IPS-15b (cell line): ENCODE measurements at regions not wholly inside any gene's neighbourhood (a gene's known extent, or its start where the extent isn't known, plus 50 kb on each side); places are given as distances from the start of the nearest gene placed in this dataset.

Source experiments
- H3K27me3 ChIP-seq: one replicate; pipeline ENCODE4 v1.6.1; 2013; ENCODE audit warnings: low read length; ENCODE audit not compliant: control insufficient read depth, insufficient read depth
- H3K36me3 ChIP-seq: one replicate; pipeline ENCODE4 v1.6.1; 2013; ENCODE audit warnings: low read length; ENCODE audit not compliant: control insufficient read depth, insufficient read depth
- H3K4me1 ChIP-seq: one replicate; pipeline ENCODE4 v1.6.1; 2013; ENCODE audit warnings: mild to moderate bottlenecking, low read length; ENCODE audit not compliant: control insufficient read depth, insufficient read depth
- H3K4me3 ChIP-seq: one replicate; pipeline ENCODE4 v1.5.1; 2013; ENCODE audit warnings: low read depth, low read length
- H3K9ac ChIP-seq: one replicate; pipeline ENCODE4 v1.6.1; 2013; ENCODE audit warnings: low read depth, mild to moderate bottlenecking, low read length
- H3K9me3 ChIP-seq: one replicate; pipeline ENCODE4 v1.6.1; 2013; ENCODE audit warnings: mild to moderate bottlenecking, low read length; ENCODE audit not compliant: control insufficient read depth, insufficient read depth

- H3K9ac ChIP-seq, result no peak overlapping the region
- H3K4me3 ChIP-seq, result no peak overlapping the region
- no peaks in the 10 kb centered on the region for H3K4me1 ChIP-seq
- no peaks in the 10 kb centered on the region for H3K9me3 ChIP-seq
- H3K27me3 ChIP-seq, result no peaks in the 10 kb centered on the region
- no peaks in the 10 kb centered on the region for H3K36me3 ChIP-seq
Observed at GRCh38 chr16:64754279-64754678, 367.6 kb downstream of the CDH11 start.

GRCh38 chr16:64751906-64752305 is 370.0 kb downstream of the CDH11 start:
- H3K36me3 ChIP-seq, result no peaks in the 10 kb centered on the region
- no peak overlapping the region for H3K4me3 ChIP-seq
- no peaks in the 10 kb centered on the region for H3K9me3 ChIP-seq
- no peaks in the 10 kb centered on the region for H3K27me3 ChIP-seq
- H3K9ac ChIP-seq, result no peak overlapping the region
- H3K4me1 ChIP-seq, result no peaks in the 10 kb centered on the region

DNA sequence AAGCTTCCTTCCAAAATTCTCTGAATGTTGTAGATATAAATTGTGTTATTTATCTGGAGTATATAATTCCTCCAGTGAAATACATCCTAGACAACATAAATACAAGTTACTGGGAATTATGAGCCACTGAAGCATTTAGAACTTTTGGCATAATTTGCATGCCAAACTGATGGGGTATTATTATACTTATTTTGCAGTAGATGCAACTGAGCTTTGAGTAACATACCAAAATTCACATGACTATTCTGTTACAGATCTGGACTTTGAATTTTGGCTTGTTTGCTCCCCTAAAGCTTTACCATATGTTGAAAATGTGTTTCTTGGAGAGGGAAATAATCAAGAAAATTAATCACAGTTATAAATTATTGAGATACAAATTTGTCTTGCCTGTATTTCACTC is 372.5 kb downstream of the CDH11 start:
- no peaks in the 10 kb centered on the region for H3K36me3 ChIP-seq
- H3K27me3 ChIP-seq, result no peaks in the 10 kb centered on the region

DNA sequence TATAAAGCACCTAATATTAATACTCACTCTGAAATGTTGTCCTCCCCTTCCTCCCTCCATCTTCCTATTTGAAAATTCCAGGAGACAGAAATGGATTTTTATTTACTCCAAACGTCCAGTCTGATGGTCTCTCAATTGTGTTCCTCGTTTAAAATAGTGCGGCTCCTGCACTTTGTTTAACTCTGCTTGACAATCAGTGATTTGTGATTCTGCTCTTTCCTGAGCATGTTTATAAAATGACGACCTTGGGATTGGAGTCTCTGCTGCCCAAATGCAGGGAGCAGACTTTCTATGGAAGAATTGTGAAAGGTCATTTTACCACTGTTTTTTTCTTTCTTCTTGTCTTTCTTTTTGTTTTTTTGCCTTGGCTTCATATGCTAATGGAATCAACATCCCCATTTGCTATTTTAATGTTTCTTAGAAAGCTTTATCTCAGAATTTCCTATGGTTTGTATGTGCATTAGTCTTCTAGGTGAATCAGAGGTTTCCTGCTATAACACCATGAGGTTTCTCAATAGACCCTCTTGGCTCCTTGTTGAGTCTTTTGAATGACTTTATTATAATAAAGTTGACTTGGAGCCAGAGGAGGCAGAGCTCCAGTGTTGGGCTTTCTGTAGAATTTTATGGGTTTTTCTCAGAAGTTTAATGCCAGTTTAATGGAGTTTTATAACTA is 376.5 kb downstream of the CDH11 start:
- no peaks in the 10 kb centered on the region for H3K27me3 ChIP-seq
- H3K9me3 ChIP-seq, result no peaks in the 10 kb centered on the region
- peaks cover 5% of the 10 kb centered on the region for H3K4me1 ChIP-seq
- no peak overlapping the region for H3K4me3 ChIP-seq
- no peaks in the 10 kb centered on the region for H3K36me3 ChIP-seq
- H3K9ac ChIP-seq, result no peak overlapping the region

More for the DNA sequence above, 372.5 kb downstream of the CDH11 start:
- Histone ChIP-seq H3K9ac (no peak overlapping the region), H3K4me3 (no peak overlapping the region), H3K4me1 (peaks cover 5% of the 10 kb centered on the region), H3K9me3 (no peaks in the 10 kb centered on the region)

DNA sequence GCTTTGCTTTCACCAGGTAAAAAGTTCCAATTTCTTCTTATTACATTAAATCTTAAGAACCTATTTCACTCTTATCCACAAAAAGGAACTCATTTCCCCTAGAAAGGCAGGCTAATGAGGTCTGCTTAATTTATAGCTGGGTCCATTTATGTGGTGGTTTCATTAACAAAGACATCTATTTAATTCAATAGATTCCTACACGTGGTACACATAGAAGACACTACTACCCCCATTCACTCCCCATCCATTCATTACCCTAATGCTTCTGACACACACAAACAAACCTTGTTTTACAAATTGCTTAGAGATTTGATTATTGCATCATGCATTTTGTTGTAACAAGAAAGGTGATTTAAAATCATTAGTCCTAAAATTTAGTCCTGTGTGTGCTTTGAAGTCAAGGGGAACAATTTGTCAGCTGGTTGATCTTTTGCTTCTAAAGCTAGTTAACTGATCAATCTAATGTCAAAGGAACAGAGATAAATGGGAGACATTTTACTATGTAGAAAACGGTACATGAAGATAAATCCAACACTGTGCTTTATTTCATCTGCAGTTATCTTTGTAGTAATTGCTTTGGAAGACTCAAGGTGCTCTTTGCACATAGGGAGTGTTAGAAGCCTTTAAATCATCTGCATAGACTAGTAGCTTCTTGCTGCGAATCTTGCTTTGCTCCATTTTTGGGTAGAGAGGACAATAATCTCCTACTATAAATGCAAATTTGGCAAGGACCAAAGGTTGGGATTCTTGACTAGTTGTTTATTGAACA is 379.2 kb downstream of the CDH11 start:
- Histone ChIP-seq H3K36me3 (no peaks in the 10 kb centered on the region), H3K9me3 (no peaks in the 10 kb centered on the region), H3K4me3 (no peak overlapping the region), H3K9ac (no peak overlapping the region), H3K4me1 (peaks cover 5% of the 10 kb centered on the region), H3K27me3 (no peaks in the 10 kb centered on the region)

- Histone ChIP-seq H3K9ac (no peak overlapping the region), H3K4me3 (no peak overlapping the region), H3K4me1 (no peaks in the 10 kb centered on the region), H3K36me3 (no peaks in the 10 kb centered on the region), H3K27me3 (no peaks in the 10 kb centered on the region), H3K9me3 (no peaks in the 10 kb centered on the region)
Observed at GRCh38 chr16:64740261-64740660, 381.6 kb downstream of the CDH11 start.

DNA sequence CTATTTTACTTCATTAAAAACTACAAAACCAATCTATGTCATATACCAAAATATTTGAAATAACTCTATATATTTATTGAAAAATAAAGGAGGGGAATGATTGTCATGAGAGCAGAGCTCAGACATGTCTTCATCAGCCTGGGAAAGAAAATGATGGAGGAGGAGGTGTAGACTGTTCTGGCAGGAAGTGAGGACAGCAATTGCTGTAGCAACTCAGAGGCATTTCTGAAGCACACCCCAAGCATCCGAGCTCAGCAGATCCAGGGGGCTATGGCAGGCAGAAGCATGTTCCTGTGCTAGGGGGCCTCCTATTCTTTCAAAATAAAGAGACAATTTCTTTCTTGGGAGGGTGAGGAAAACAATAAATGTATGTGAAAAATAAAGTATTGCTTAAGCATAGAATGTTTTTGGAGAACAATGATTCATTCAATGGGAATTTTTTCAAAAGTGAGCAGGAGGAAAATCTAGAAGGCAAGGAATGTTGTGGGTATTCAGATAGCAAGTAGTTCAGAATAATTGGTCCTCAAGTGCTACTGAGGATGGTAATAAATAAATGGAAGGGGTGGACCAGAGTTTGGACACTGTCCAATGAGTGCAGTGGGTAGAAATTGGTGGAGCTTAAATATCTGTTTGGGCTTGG is 383.4 kb downstream of the CDH11 start:
- H3K9me3 ChIP-seq, result no peaks in the 10 kb centered on the region
- no peak overlapping the region for H3K9ac ChIP-seq
- no peaks in the 10 kb centered on the region for H3K36me3 ChIP-seq
- H3K4me3 ChIP-seq, result no peak overlapping the region
- H3K4me1 ChIP-seq, result no peaks in the 10 kb centered on the region
- no peaks in the 10 kb centered on the region for H3K27me3 ChIP-seq

GRCh38 chr16:64736857-64737256 is 385.0 kb downstream of the CDH11 start:
- no peaks in the 10 kb centered on the region for H3K9me3 ChIP-seq
- no peak overlapping the region for H3K9ac ChIP-seq
- no peak overlapping the region for H3K4me3 ChIP-seq
- no peaks in the 10 kb centered on the region for H3K4me1 ChIP-seq
- no peaks in the 10 kb centered on the region for H3K36me3 ChIP-seq
- no peaks in the 10 kb centered on the region for H3K27me3 ChIP-seq

DNA sequence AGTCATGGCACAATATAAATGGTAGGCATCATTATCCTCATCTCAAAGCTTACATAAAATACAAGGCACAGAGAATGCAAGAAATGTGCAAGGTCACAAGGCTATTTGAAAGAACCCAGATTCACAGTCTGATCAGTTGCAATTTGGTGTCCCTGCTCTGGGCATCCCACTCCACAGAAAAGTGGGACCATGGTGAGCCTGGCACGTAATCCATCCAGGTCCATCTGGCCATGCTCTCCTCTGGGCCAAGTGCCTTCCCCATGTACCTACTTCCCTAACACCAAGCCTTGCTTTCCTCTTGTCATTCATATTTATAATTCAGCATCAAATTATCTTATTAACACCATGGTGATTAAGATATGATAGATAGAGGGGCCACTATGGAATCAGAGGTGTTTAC is 390.0 kb downstream of the CDH11 start:
- Histone ChIP-seq H3K4me1 (no peaks in the 10 kb centered on the region), H3K36me3 (no peaks in the 10 kb centered on the region), H3K4me3 (no peak overlapping the region), H3K9me3 (no peaks in the 10 kb centered on the region), H3K27me3 (no peaks in the 10 kb centered on the region), H3K9ac (no peak overlapping the region)

GRCh38 chr16:64730261-64730660 is 391.6 kb downstream of the CDH11 start:
- no peak overlapping the region for H3K4me3 ChIP-seq
- no peaks in the 10 kb centered on the region for H3K9me3 ChIP-seq
- H3K36me3 ChIP-seq, result no peaks in the 10 kb centered on the region
- H3K27me3 ChIP-seq, result no peaks in the 10 kb centered on the region
- H3K4me1 ChIP-seq, result no peaks in the 10 kb centered on the region
- no peak overlapping the region for H3K9ac ChIP-seq

- H3K4me1 ChIP-seq, result no peaks in the 10 kb centered on the region
- H3K9me3 ChIP-seq, result no peaks in the 10 kb centered on the region
- no peak overlapping the region for H3K9ac ChIP-seq
- no peaks in the 10 kb centered on the region for H3K36me3 ChIP-seq
- no peak overlapping the region for H3K4me3 ChIP-seq
- no peaks in the 10 kb centered on the region for H3K27me3 ChIP-seq
Observed at GRCh38 chr16:64724339-64724738, 397.5 kb downstream of the CDH11 start.

DNA sequence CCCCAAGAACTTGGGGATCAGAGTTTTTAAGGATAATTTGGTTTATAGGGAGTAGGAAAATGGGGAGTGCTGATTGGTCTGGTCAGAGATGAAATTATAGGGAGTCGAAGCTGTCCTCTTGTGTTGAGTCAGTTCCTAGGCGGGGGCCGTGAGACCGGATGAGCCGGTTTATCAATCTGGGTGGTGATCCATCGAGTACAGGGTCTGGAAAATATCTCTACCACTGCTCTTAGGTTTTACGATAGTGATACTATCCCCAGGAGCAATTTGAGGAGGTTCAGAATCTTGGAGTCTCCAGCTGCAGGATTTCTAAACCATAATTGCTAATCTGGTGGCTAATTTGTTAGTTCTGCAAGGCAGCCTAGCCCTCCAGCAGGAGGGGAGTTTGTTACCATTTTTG is 403.4 kb downstream of the CDH11 start:
- no peak overlapping the region for H3K9ac ChIP-seq
- no peaks in the 10 kb centered on the region for H3K9me3 ChIP-seq
- H3K27me3 ChIP-seq, result no peaks in the 10 kb centered on the region
- no peaks in the 10 kb centered on the region for H3K36me3 ChIP-seq
- no peak overlapping the region for H3K4me3 ChIP-seq
- H3K4me1 ChIP-seq, result no peaks in the 10 kb centered on the region
